HepG2 (cell line): ENCODE measurements at regions not wholly inside any gene's neighbourhood (a gene's known extent, or its start where the extent isn't known, plus 50 kb on each side); places are given as distances from the start of the nearest gene placed in this dataset.
A peak's percentile ranks its signal among the peaks of the same experiment; 100 is the strongest.

Experiments used
- AHR ChIP-seq: IDR thresholded peaks from 2 replicates; pipeline ENCODE4 v1.6.1; 2018; ENCODE audit warnings: missing genetic modification reagents, missing compliant biosample characterization
- CBX1 ChIP-seq: IDR thresholded peaks from one replicate; pipeline ENCODE4 v1.6.1; 2016; ENCODE audit warnings: antibody characterized with exemption, low read depth
- CHD4 ChIP-seq: fragments of 200-600 bp; sonication (generic); IDR thresholded peaks from 2 replicates; pipeline ENCODE4 v1.7.0; 2017; ENCODE audit warnings: mild to moderate bottlenecking, low read length, borderline replicate concordance
- HIVEP1 ChIP-seq: sonication (generic); formaldehyde crosslinking; IDR thresholded peaks from 2 replicates; pipeline ENCODE4 v1.4.0; 2020; ENCODE audit warnings: mild to moderate bottlenecking, missing genetic modification reagents
- IRX3 ChIP-seq: sonication (generic); formaldehyde crosslinking; IDR thresholded peaks from 2 replicates; pipeline ENCODE4 v1.8.1; 2023; ENCODE audit warnings: mild to moderate bottlenecking, low read depth, missing genetic modification reagents, borderline replicate concordance
- KDM5A ChIP-seq: fragments of 200-600 bp; sonication (generic); IDR thresholded peaks from 2 replicates; pipeline ENCODE4 v1.7.0; 2018; ENCODE audit warnings: antibody characterized with exemption, mild to moderate bottlenecking, low read length, borderline replicate concordance
- MYNN ChIP-seq: sonication (generic); formaldehyde crosslinking; IDR thresholded peaks from 2 replicates; pipeline ENCODE4 v1.4.0; 2020; ENCODE audit warnings: mild to moderate bottlenecking, low read depth, missing genetic modification reagents
- PRPF4 ChIP-seq: fragments of 200-400 bp; formaldehyde crosslinking; IDR thresholded peaks from 2 replicates; pipeline ENCODE4 v1.6.1; 2016; ENCODE audit warnings: low read length, low read depth; ENCODE audit not compliant: poor library complexity, severe bottlenecking
- RAD51 ChIP-seq: fragments of 450-650 bp; IDR thresholded peaks from 2 replicates; pipeline ENCODE4 v1.6.1; 2016; ENCODE audit warnings: borderline replicate concordance
- RARA ChIP-seq: IDR thresholded peaks from 2 replicates; pipeline ENCODE4 v1.6.1; 2016; ENCODE audit warnings: missing genetic modification reagents, missing compliant biosample characterization
- ZNF234 ChIP-seq: sonication (generic); formaldehyde crosslinking; conservative IDR thresholded peaks from 2 replicates; pipeline ENCODE4 v1.5.1; 2020; ENCODE audit warnings: mild to moderate bottlenecking, missing genetic modification reagents
- ZNF296 ChIP-seq: sonication (generic); formaldehyde crosslinking; conservative IDR thresholded peaks from 2 replicates; pipeline ENCODE4 v1.5.0; 2020; ENCODE audit warnings: mild to moderate bottlenecking, missing genetic modification reagents
- ZSCAN21 ChIP-seq: sonication (generic); formaldehyde crosslinking; IDR thresholded peaks from 2 replicates; pipeline ENCODE4 v1.8.0; 2022; ENCODE audit warnings: mild to moderate bottlenecking, missing genetic modification reagents, moderate library complexity, borderline replicate concordance
- TF ChIP-seq, protein P1 (sequence below): sonication (generic); formaldehyde crosslinking; IDR thresholded peaks from 2 replicates; pipeline ENCODE4 v1.5.0; 2020; ENCODE audit warnings: mild to moderate bottlenecking, missing genetic modification reagents
- TF ChIP-seq, protein P2 (sequence below): sonication (generic); formaldehyde crosslinking; IDR thresholded peaks from 2 replicates; pipeline ENCODE4 v1.4.0; 2020; ENCODE audit warnings: missing genetic modification reagents, borderline replicate concordance
- TF ChIP-seq, protein P3 (sequence below): sonication (generic); formaldehyde crosslinking; IDR thresholded peaks from 2 replicates; pipeline ENCODE4 v1.4.0; 2020; ENCODE audit warnings: mild to moderate bottlenecking, missing genetic modification reagents

DNA sequence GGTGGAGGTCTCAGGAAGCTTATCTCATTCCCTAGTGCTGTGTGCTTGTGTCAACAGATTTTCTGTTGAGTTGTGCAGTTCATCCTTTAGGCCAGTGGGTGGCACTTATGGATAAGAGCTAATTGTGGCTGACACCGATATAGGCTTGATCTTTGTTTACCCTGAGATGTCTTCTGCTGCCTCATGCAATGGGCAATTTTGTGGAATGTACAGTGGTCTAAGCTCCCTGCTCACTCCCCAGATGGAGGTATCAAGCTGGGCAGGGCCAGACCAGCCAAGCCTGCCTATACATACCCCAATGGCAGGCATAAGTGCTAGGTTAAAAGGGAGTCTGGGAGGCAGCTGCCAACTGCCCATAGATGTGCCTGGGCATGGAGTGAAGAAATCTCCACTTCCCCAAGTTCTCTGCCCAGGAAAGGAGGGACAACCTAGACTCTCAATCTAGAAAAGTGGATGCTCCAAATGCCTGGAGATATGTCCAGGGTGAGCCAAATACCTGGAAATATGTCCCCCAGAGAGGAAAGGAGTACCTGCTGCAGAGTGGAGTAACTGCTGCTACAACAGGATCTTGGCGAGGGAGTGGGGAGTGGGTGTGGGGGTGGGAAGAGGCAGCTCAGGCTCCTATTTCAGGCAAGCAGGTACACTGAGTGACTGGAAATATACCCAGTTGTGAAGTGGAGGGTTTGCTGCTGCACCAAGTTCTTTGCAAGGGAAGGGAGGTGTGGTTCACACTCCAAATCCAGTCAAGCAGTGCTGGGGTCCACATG is 53.2 kb upstream of the ARG1 start (continued):
- TF ChIP-seq CHD4 (no peak), AHR (CRISPR knock-in tag) (no peak), IRX3 (CRISPR knock-in tag) (no peak), ZNF296 (CRISPR knock-in tag) (no peak), MYNN (CRISPR knock-in tag) (no peak), ZNF234 (CRISPR knock-in tag) (no peak), RAD51 (no peak), CBX1 (no peak), RARA (no peak), KDM5A (no peak), HIVEP1 (CRISPR knock-in tag) (no peak), ZSCAN21 (peak; percentile 45; the same call in 1 of the 2 replicates), PRPF4 (no peak)
- TF ChIP-seq, protein P1, sequence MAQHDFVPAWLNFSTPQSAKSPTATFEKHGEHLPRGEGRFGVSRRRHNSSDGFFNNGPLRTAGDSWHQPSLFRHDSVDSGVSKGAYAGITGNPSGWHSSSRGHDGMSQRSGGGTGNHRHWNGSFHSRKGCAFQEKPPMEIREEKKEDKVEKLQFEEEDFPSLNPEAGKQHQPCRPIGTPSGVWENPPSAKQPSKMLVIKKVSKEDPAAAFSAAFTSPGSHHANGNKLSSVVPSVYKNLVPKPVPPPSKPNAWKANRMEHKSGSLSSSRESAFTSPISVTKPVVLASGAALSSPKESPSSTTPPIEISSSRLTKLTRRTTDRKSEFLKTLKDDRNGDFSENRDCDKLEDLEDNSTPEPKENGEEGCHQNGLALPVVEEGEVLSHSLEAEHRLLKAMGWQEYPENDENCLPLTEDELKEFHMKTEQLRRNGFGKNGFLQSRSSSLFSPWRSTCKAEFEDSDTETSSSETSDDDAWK = no peak
- TF ChIP-seq, protein P2, sequence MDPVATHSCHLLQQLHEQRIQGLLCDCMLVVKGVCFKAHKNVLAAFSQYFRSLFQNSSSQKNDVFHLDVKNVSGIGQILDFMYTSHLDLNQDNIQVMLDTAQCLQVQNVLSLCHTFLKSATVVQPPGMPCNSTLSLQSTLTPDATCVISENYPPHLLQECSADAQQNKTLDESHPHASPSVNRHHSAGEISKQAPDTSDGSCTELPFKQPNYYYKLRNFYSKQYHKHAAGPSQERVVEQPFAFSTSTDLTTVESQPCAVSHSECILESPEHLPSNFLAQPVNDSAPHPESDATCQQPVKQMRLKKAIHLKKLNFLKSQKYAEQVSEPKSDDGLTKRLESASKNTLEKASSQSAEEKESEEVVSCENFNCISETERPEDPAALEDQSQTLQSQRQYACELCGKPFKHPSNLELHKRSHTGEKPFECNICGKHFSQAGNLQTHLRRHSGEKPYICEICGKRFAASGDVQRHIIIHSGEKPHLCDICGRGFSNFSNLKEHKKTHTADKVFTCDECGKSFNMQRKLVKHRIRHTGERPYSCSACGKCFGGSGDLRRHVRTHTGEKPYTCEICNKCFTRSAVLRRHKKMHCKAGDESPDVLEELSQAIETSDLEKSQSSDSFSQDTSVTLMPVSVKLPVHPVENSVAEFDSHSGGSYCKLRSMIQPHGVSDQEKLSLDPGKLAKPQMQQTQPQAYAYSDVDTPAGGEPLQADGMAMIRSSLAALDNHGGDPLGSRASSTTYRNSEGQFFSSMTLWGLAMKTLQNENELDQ (CRISPR knock-in tag) = no peak
- TF ChIP-seq, protein P3, sequence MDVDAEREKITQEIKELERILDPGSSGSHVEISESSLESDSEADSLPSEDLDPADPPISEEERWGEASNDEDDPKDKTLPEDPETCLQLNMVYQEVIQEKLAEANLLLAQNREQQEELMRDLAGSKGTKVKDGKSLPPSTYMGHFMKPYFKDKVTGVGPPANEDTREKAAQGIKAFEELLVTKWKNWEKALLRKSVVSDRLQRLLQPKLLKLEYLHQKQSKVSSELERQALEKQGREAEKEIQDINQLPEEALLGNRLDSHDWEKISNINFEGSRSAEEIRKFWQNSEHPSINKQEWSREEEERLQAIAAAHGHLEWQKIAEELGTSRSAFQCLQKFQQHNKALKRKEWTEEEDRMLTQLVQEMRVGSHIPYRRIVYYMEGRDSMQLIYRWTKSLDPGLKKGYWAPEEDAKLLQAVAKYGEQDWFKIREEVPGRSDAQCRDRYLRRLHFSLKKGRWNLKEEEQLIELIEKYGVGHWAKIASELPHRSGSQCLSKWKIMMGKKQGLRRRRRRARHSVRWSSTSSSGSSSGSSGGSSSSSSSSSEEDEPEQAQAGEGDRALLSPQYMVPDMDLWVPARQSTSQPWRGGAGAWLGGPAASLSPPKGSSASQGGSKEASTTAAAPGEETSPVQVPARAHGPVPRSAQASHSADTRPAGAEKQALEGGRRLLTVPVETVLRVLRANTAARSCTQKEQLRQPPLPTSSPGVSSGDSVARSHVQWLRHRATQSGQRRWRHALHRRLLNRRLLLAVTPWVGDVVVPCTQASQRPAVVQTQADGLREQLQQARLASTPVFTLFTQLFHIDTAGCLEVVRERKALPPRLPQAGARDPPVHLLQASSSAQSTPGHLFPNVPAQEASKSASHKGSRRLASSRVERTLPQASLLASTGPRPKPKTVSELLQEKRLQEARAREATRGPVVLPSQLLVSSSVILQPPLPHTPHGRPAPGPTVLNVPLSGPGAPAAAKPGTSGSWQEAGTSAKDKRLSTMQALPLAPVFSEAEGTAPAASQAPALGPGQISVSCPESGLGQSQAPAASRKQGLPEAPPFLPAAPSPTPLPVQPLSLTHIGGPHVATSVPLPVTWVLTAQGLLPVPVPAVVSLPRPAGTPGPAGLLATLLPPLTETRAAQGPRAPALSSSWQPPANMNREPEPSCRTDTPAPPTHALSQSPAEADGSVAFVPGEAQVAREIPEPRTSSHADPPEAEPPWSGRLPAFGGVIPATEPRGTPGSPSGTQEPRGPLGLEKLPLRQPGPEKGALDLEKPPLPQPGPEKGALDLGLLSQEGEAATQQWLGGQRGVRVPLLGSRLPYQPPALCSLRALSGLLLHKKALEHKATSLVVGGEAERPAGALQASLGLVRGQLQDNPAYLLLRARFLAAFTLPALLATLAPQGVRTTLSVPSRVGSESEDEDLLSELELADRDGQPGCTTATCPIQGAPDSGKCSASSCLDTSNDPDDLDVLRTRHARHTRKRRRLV (CRISPR knock-in tag) = no peak
